Ovary (tissue), 7 donors: ENCODE measurements at regions not wholly inside any gene's neighbourhood (a gene's known extent, or its start where the extent isn't known, plus 50 kb on each side); places are given as distances from the start of the nearest gene placed in this dataset.

ENCODE experiments used
- DNase-seq, 5 donors: peaks; one replicate each; pipeline ENCODE4 v3.0.0-alpha.2; 2019 to 2020
- H3K27ac ChIP-seq, 2 donors: fragments of 200-600 bp; one replicate each; pipeline versions ENCODE4 v1.5.1 to v1.8.0; 2019 to 2022
- H3K27me3 ChIP-seq: fragments of 200-600 bp; one replicate; pipeline ENCODE4 v1.8.0; 2022
- H3K36me3 ChIP-seq: fragments of 200-600 bp; sonication (generic); one replicate; pipeline ENCODE4 v1.5.1; 2019
- H3K4me1 ChIP-seq: one replicate; pipeline ENCODE4 v1.8.1; 2013; ENCODE audit warnings: mild to moderate bottlenecking, moderate library complexity; ENCODE audit not compliant: insufficient read depth
- H3K4me3 ChIP-seq: fragments of 200-600 bp; sonication (generic); one replicate; pipeline ENCODE4 v1.5.1; 2017
- H3K9me3 ChIP-seq, 2 donors: fragments of 200-600 bp in 1 of 2; sonication (generic) in 1 of 2; one replicate each; pipeline versions ENCODE4 v1.5.1 to v1.8.1; 2013 to 2019; ENCODE audit warnings: mild to moderate bottlenecking in 1 of 2, moderate library complexity in 1 of 2
- CTCF ChIP-seq, 3 donors: fragments of 450-650 bp in 2 of 3; fragments of 200-600 bp in 1 of 3; IDR thresholded peaks; one replicate each; pipeline versions ENCODE4 v1.5.1 to v1.8.0; 2016 to 2022; ENCODE audit warnings: antibody characterized with exemption in 3 of 3, mild to moderate bottlenecking in 1 of 3
- EP300 ChIP-seq: sonication (generic); formaldehyde crosslinking; IDR thresholded peaks from one replicate; pipeline ENCODE4 v1.6.1; 2017; ENCODE audit warnings: antibody characterized with exemption
- POLR2A ChIP-seq: fragments of 450-650 bp; IDR thresholded peaks from one replicate; pipeline ENCODE4 v1.6.1; 2017; ENCODE audit warnings: antibody characterized with exemption, mild to moderate bottlenecking, moderate library complexity
- WGBS, 3 donors: extraction: QIAGEN DNeasy Blood & Tissue Kit in 1 of 3; methylation state at CpG; one replicate each; pipeline versions ENCODE4 v1.1.5 to v1.1.7; 2013 to 2017; 5-methylcytosine and 5-hydroxymethylcytosine counted together
- intact Hi-C, 4 donors: fragments of 100-400 bp; cut with DNase I; formaldehyde crosslinking; loops; one replicate each; pipeline versions ENCODE4 v1.11.0 to v1.15.1; 2022 to 2023
- donor health status: DM: no; HTN: no; CAD: no; lungs with moderate emphysema.
- donor health status: DM: no; HTN: no; CAD: no.
- donor health status: Bipolar disorder and iron deficiency.
- donor health status: DM: no; HTN: no; CAD: no.
- donor health status: DM: yes; HTN: yes; CAD: no.

GRCh38 chr10:84783386-84783785 is 455.0 kb downstream of the CCSER2 start:
- Histone ChIP-seq H3K27ac (no peak overlapping the region), H3K4me3 (no peak overlapping the region), H3K4me1 (no peaks in the 10 kb centered on the region), H3K9me3 (no peaks in the 10 kb centered on the region), H3K36me3 (no peaks in the 10 kb centered on the region), H3K27me3 (no peaks in the 10 kb centered on the region)
- DNase-seq = no peak
- intact Hi-C loops = no loop called here
- TF ChIP-seq EP300 (no peak), POLR2A (no peak), CTCF (IDR thresholded peaks at IDR 0.05) (no peak)
- WGBS, 3 donors = 0 to 3% (median 2%) methylated on average over 1 of the region's 1 CpG

- no peaks in the 10 kb centered on the region for H3K9me3 ChIP-seq
- intact Hi-C loops = no loop called here
- no peaks in the 10 kb centered on the region for H3K36me3 ChIP-seq
- TF ChIP-seq CTCF (IDR thresholded peaks at IDR 0.05) (no peak), EP300 (no peak), POLR2A (no peak)
- no peaks in the 10 kb centered on the region for H3K27me3 ChIP-seq
- no peaks in the 10 kb centered on the region for H3K4me1 ChIP-seq
- DNase-seq = no peak
- no peak overlapping the region for H3K4me3 ChIP-seq
- H3K27ac ChIP-seq = no peak overlapping the region
These were observed 455.5 kb downstream of the CCSER2 start for GRCh38 chr10:84783909-84784308.

GRCh38 chr10:84784749-84785148 is 456.4 kb downstream of the CCSER2 start:
- H3K27me3 ChIP-seq = no peaks in the 10 kb centered on the region
- intact Hi-C loops = no loop called here
- TF ChIP-seq CTCF (IDR thresholded peaks at IDR 0.05) (no peak), POLR2A (no peak), EP300 (no peak)

GRCh38 chr10:84789026-84789425 is 460.6 kb downstream of the CCSER2 start:
- no peak overlapping the region for H3K27ac ChIP-seq
- WGBS, 3 donors = 72 to 85% (median 81%) methylated on average over 2 of the region's 2 CpGs
- no peak for DNase-seq
- H3K4me1 ChIP-seq = no peaks in the 10 kb centered on the region
- no peaks in the 10 kb centered on the region for H3K36me3 ChIP-seq
- no peak overlapping the region for H3K4me3 ChIP-seq
- no peaks in the 10 kb centered on the region for H3K9me3 ChIP-seq
- H3K27me3 ChIP-seq = no peaks in the 10 kb centered on the region
- TF ChIP-seq EP300 = no peak
- no peak for TF ChIP-seq POLR2A
- no peak for TF ChIP-seq CTCF (IDR thresholded peaks at IDR 0.05)
- intact Hi-C loops = no loop called here

More at GRCh38 chr10:84784749-84785148, 456.4 kb downstream of the CCSER2 start:
- Histone ChIP-seq H3K9me3 (no peaks in the 10 kb centered on the region), H3K4me1 (no peaks in the 10 kb centered on the region), H3K27ac (no peak overlapping the region), H3K36me3 (no peaks in the 10 kb centered on the region), H3K4me3 (no peak overlapping the region)
- DNase-seq = no peak

- Histone ChIP-seq H3K9me3 (no peaks in the 10 kb centered on the region), H3K27ac (no peak overlapping the region), H3K4me1 (no peaks in the 10 kb centered on the region), H3K27me3 (no peaks in the 10 kb centered on the region), H3K36me3 (no peaks in the 10 kb centered on the region), H3K4me3 (no peak overlapping the region)
- 52 to 68% (median 61%) methylated on average over 5 of the region's 5 CpGs for WGBS, 3 donors
- intact Hi-C loops = no loop called here
- TF ChIP-seq POLR2A (no peak), EP300 (no peak), CTCF (IDR thresholded peaks at IDR 0.05) (no peak)
- DNase-seq = no peak
These were observed 469.9 kb downstream of the CCSER2 start for GRCh38 chr10:84798312-84798711.
